A673 (cell line): ENCODE measurements at regions not wholly inside any gene's neighbourhood (a gene's known extent, or its start where the extent isn't known, plus 50 kb on each side); places are given as distances from the start of the nearest gene placed in this dataset.

ENCODE experiments used
- CTCF ChIP-seq: fragments of 300-800, 200-600 bp; sonication (generic); conservative IDR thresholded peaks from 2 replicates; pipeline ENCODE4 v1.5.1; 2017; ENCODE audit warnings: low read depth, mild to moderate bottlenecking, antibody characterized with exemption, low read length, moderate library complexity, mixed read lengths
- EZH2 ChIP-seq: fragments of 200-600 bp; sonication (generic); IDR thresholded peaks from 2 replicates; pipeline ENCODE4 v1.6.1; 2017; ENCODE audit warnings: borderline replicate concordance, low read depth, mild to moderate bottlenecking, mixed read lengths, antibody characterized with exemption, low read length; ENCODE audit not compliant: poor library complexity, severe bottlenecking

GRCh38 chr18:7332452-7332851, 101.6 kb downstream of the LRRC30 start:
- TF ChIP-seq CTCF (no peak), EZH2 (no peak)
